Right hindlimb (tissue), 1 donor: ENCODE measurements at regions not wholly inside any gene's neighbourhood (a gene's known extent, or its start where the extent isn't known, plus 50 kb on each side); places are given as distances from the start of the nearest gene placed in this dataset.
A peak's percentile ranks its signal among the peaks of the same experiment; 100 is the strongest.

Experiments used
- DNase-seq: peaks from one replicate; pipeline ENCODE4 v3.0.0-alpha.2; 2018

DNA sequence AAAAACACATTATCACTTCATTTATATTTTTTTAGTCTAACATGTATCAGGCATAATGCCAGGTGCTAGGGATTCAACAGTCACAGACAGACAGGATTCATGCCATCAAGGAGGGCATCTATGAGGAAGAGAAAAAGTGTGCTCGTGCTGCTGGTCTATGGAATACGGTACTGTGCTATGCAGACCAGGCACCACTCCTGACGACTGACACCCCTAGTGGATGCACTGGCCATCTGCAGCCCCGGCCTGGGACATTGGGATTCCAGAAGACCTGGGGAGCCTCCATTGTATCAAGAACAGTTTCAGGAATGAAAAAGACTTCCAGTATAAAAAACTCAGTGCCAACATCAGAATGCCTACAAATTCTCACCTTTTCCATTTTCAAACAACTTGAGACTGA, 94.0 kb downstream of the KLF12 start:
- DNase-seq = peak; percentile 35

- DNase-seq = no peak
Measured at GRCh38 chr13:74039667-74040066, 94.5 kb downstream of the KLF12 start.

DNA sequence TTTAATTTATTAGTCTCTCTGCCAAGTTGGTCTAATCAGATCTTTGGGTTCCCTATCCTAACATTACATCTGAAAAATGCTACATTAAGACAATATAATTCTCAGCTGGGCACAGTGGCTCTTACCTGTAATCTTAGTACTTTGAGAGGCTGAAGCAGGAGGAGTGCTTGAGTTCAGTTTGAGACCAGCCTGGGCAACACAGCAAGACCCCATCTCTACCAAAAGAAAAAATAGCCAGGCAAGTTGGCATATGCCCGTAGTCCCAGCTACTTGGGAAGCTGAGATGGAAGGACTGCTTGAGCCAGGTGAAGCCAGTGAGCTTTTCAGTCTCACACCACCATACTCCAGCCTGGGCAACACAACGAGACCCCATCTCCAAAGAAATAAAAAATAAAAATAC, 95.0 kb downstream of the KLF12 start:
- no peak for DNase-seq

DNA sequence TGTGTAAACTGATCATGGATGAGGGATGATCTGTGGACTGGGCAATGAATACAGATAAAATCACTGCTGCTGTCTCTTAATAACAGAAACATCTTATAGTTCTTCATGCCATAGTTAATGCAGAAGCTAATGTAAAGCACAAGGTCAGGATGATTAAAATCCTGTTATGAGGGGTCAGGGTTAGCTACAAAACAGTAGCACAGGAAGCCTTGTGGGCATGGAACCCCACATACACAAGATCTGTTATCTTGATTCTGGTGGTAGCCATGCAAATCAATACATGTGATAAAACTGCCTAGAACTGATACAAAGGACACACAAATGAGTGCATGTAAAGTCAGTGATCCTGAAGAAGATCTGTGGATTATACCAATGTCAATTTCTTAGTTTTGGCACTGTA, 96.4 kb downstream of the KLF12 start:
- no peak for DNase-seq

DNA sequence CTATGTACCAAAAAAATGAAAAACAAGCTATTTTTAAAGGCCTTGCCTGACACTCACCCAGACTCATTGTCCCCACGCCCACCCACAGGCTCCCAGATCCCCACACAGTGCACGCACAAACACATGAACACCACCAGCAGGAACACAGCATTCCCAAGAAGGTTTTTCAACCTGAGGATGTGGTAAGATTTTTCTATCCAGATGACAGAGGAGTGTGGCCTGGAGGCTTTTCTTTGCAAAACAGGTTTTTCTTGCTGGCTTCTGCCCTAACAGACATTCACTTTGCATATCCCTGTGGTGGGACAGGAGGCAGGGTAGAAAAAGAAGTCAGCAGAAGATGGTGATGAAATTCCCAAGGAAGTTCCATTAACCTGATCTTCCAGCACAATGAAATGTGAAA, 97.8 kb downstream of the KLF12 start:
- no peak for DNase-seq

GRCh38 chr13:74035896-74036295, 98.3 kb downstream of the KLF12 start:
- DNase-seq = no peak

DNA sequence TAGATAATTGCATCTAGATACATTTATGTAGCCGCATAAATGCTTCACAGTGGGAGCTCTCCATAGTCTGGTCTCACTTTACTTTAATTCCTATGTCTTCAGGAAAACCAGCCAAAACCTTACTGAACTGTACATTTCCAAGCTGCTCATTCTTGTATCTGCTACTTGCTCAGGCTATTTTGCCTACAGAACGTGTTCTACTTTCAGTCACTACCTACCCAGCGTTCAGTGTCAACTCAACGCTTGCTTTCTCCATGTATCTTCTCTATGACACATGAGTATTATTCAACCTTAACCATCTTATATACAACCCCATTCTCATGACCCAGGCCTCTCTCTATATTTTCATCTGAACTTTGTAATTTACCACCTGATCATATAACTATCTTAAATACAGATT, 101.9 kb downstream of the KLF12 start:
- no peak for DNase-seq

DNA sequence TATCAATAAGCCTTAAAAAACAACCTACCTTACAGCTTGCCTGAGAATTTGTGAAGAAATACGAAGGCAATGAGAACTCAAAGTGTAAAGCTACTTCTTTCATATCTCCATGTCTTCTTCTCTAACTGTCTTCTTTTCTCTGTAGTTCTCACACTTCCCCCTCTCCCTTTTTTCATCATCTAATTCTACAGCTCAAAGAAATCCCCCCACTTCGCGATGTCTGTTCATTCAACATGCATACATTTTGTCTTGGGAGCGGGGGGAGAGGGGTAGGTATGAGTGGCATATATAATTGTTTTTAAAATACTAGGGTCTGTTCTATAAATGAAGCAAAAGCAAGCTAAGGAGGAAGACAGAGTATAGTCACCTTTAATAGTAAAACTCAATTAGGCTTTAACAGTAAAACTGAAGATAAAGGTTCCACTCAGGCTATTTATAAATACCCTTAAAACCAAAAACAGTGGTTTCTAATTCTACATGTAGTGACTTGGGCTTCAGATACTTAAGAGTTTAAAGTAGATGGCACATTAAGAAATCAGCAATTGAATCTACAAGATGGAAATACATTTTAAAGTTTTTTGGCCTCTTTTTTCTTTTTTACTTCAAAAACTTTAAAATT, 106.9 kb downstream of the KLF12 start:
- DNase-seq = no peak

- DNase-seq = no peak
Measured at GRCh38 chr13:74026753-74027152, 107.5 kb downstream of the KLF12 start.

- DNase-seq = no peak
Measured at GRCh38 chr13:74025369-74025768, 108.8 kb downstream of the KLF12 start.

DNA sequence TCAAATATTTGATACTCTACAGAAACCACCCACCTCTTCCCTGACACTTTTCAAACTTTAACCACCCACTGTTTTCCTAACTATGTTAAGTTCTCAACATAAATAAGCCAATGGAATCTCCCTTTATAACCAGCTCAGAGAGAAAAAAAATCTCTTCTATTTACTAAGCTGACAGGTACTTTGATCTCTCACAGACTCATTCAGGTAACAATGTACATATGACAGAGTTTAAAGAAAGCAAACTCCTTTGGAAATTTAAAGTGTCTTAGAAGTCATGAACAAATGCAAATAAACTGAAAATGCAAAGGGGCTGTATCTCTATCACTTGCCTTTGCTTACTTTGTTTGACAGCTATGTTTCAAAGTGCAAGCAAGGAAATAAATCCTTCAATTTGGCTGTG, 109.3 kb downstream of the KLF12 start:
- DNase-seq = no peak

DNA sequence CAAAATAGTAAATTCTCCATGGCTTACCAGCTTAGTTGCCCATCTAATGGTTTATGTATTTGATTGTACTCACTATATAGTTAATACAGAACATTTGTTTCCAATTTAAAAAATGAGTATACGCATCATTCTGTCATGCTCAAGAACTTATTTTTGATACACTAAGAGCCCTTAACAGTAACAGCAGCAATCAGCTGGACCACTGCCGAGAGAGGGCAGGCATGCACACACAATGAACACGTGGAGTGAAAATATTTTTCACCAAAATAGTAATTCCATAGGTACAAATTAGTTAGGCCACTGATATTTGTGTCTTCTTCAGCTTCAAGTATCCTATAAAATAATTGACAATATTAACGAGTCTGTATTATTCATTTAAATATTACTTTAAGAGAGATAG, 109.9 kb downstream of the KLF12 start:
- DNase-seq = no peak

DNA sequence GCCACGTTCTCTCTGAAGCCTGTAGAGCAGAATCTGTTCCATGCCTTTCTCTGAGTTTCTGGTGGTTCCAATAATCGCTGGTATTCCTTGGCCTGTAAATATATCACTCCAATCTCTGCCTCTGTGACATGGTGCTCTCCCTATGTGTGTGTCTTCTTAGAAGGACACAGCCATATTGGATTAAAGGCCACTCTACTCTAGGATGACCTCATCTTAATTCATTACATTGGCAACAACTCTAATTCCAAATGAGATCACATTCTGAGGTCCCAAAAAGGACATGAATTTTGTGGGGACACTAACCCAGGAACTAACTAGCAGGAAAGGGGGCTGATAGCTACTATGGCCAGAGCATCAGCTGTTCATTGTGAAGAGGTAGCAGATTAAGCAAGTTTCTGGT, 110.7 kb downstream of the KLF12 start:
- DNase-seq = no peak

DNA sequence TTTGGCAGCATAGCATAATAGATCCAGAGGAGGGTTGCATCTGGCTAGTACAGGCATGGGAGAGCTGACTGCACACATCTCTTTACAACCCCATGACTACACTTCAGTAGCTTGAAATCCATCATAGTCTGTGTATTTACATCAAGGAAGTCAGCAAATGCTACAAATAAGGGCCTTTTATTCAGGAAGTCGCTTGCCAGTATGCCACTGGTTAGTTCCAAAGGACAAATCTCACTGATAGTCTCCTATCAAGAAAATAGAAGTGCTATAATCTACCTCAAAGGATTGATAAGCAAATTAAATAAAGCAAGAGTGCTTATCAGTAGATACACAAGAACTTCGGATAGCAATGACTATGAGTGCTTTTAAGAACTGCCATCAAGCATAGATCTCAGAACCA, 112.7 kb downstream of the KLF12 start:
- DNase-seq = no peak

GRCh38 chr13:74018062-74018431, 116.2 kb downstream of the KLF12 start:
- no peak for DNase-seq

GRCh38 chr13:74017301-74018061, 116.7 kb downstream of the KLF12 start:
- no peak for DNase-seq

DNA sequence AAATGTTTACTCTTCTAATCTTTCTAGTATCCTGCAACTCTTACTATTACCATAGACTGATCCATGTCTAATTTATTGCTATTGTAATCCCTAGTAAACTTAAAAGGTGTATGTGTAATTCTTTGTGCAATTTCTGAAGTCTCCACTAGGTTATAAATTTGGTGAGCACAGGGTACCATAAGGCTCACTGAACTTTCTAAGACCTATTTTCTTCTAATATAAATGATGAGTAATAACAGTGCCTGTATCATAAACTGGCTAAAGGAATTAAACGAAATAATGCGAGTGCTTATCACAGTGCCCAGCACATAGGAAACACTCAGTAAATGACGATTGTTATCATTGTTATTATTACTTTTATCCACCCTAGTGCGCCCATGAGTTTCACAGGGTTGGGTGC, 119.1 kb downstream of the KLF12 start:
- no peak for DNase-seq

GRCh38 chr13:74009100-74009668, 125.0 kb downstream of the KLF12 start:
- no peak for DNase-seq

- no peak for DNase-seq
Measured at GRCh38 chr13:74006666-74007065, 127.5 kb downstream of the KLF12 start.

DNA sequence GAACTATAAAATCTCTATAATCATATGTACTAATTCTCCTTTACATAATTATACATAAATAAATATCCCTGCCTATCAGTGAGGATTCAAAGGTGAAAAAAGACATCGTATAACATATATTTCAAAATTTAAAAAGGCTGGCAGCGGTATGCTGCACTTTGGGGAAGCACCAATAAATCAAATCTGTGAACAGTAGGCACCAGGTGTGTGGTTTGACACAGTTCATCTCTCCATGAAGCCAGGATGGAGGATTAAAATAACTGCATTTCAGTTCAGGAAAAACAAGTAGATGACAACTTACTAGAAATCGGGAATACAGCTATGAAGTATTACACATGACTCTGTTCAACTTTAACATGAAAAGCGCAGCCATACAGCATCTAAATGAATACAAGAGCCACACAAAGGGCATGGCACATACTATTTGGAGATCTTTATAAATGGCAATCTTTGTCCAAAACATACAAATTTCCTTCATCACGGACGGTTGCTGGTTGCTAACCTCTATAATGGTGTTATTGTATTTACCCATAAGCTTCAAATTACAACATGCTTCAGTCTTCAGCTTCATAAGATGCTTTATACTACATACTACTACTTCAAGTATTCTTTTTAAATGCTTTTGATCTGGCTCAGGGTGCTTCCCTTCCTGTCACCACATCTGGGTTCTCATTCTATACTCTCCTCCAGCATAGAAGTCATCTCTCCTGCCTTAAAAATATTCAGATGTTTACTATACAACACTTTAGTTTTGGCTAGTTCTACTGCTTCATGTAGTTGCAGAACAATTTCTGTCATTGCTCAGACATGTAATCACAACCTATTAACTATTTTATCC, 128.7 kb downstream of the KLF12 start:
- DNase-seq = no peak

DNA sequence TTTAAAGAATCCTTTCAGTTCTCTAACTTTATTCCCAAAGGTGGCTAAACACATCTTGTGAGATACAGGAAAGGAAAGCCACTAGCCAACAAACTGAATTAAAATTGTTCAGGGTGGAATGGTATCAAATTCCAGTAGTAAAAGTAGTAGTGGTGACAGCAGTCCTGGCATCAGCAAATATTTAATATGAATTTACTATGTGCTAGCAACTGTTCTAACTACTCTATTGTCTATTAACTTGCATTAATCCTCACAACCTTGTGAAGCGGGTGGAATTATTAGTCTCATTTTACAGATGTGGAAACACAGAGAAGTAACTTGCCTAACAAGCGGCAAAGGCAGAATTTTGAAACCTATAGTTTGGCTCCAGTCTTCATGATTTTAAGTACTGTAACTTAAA, 130.1 kb downstream of the KLF12 start:
- DNase-seq = no peak

- DNase-seq = no peak
Measured at GRCh38 chr13:74003374-74003773, 130.8 kb downstream of the KLF12 start.

- DNase-seq = no peak
Measured at GRCh38 chr13:74000876-74001275, 133.3 kb downstream of the KLF12 start.

DNA sequence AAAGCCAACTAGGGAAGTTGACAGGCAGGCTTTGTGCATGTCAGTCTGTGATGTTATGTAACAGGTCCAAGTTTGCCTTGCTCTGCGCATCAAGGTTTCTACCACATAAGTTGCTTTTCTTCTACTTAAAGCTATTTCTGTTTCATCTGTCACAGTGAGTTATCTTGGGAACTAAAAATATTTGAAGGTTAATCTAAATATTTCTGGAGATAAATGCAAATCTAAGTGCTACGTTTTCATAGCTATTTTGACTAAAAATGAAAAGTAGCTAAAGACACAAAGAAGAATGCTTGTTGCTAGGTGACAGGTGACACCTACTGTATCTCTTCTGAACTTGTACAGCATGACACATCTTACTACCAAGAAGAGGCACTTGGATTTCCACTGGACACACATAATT, 135.6 kb downstream of the KLF12 start:
- no peak for DNase-seq
